ENCODE measurements at regions not wholly inside any gene's neighbourhood (a gene's known extent, or its start where the extent isn't known, plus 50 kb on each side); places are given as distances from the start of the nearest gene placed in this dataset.

DNA sequence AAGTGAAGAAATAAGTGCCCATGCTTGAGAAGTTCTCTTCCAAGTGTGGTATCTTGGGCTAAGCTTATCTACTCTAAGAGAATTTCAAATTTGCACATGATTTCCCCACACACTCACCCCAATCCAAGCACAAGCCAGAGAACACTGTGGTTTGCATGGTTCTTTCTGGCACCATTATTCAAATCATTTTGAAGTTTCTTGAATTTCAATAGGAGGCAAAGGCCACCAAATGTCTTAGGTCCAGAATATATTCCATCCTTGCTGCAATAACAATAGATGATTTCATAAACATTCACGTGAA is 359.7 kb downstream of the IRS2 start:
- no peaks in the 10 kb centered on the region for H3K27me3 ChIP-seq (ENCODE audit: insufficient read depth, low read length)
- no peak overlapping the region for H3K27ac ChIP-seq (ENCODE audit: low read depth, low read length)
- ChIA-PET CTCF (ENCODE audit: partially characterized antibody) (no interaction called here), POLR2A (ENCODE audit: partially characterized antibody) (no interaction called here)
- no peaks in the 10 kb centered on the region for H3K9me3 ChIP-seq (ENCODE audit: control insufficient read depth in 1 of 2, low read length in 2 of 2)
- H3K4me1 ChIP-seq (ENCODE audit: insufficient read depth, low read length) = no peaks in the 10 kb centered on the region
- H3K36me3 Mint-ChIP-seq = no peaks in the 10 kb centered on the region
- no peak overlapping the region for H3K27ac Mint-ChIP-seq
- no peaks in the 10 kb centered on the region for H3K4me1 Mint-ChIP-seq
- intact Hi-C loops (cut with micrococcal nuclease) = loop anchor here (10.0 kb wide), 2 partner anchors 58 to 368 kb away; no protein-coding TSS in a partner anchor
- no peak overlapping the region for H3K4me3 ChIP-seq (ENCODE audit: low read length in 2 of 2)
- H3K27me3 Mint-ChIP-seq = peaks cover 4 to 6% of the 10 kb centered on the region in 2 donors
- no peak for DNase-seq
- no peaks in the 10 kb centered on the region for H3K36me3 ChIP-seq (ENCODE audit: insufficient read depth, low read length)
- H3K4me3 Mint-ChIP-seq = no peak overlapping the region
- H3K9me3 Mint-ChIP-seq = peaks cover 0 to 5% (median 2%) of the 10 kb centered on the region in 8 donors

DNA sequence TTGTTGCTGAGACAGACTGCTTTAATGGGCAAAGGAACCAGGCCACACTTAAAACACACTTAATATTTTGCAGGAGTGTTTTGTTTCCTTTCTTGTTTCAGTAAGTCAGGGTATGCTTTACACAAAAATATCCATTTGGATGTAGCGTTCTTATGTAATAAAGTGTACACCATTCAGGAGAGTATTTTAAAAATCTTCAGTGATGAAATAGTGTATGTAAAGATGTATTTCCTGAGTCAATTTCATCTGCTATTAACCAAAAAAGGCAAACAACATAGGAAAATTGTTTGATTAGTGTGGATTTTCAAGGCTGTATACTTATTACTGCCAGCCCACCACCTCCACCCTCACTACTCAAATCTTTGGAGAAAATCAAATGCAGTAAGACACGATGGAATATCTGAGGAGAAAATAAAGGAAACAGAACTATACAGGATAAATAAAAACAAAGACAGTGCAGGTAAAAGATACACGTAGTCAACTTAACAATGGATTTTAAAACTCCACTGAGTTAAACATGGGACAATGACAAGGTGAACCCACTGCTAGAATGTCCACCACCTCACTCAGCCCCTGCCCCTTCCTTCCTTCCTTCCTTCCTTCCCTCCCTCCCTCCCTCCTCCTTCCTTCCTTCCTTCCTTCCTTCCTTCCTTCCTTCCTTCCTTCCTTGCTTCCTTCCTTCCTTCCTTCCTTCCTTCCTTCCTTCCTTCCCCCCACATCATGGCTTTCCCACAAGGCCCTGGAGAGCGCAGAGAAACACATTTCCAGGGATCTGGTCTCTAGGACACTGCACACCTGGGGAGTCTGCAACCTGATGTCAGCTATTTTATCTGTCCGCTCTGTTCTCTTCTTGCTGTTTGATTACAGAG is 360.3 kb downstream of the IRS2 start:
- no peak overlapping the region for H3K4me3 ChIP-seq (ENCODE audit: low read length in 2 of 2)
- ChIA-PET POLR2A (ENCODE audit: partially characterized antibody) (no interaction called here), CTCF (ENCODE audit: partially characterized antibody) (no interaction called here)
- no peaks in the 10 kb centered on the region for H3K4me1 Mint-ChIP-seq
- H3K27me3 ChIP-seq (ENCODE audit: insufficient read depth, low read length) = no peaks in the 10 kb centered on the region
- peaks cover 0 to 4% (median 0%) of the 10 kb centered on the region in 8 donors for H3K9me3 Mint-ChIP-seq
- H3K27ac ChIP-seq (ENCODE audit: low read depth, low read length) = no peak overlapping the region
- intact Hi-C loops (cut with micrococcal nuclease) = loop anchor here (10.0 kb wide), 2 partner anchors 59 to 369 kb away; no protein-coding TSS in a partner anchor
- H3K4me3 Mint-ChIP-seq = no peak overlapping the region
- H3K36me3 ChIP-seq (ENCODE audit: insufficient read depth, low read length) = no peaks in the 10 kb centered on the region
- no peak overlapping the region for H3K27ac Mint-ChIP-seq
- H3K9me3 ChIP-seq (ENCODE audit: control insufficient read depth in 1 of 2, low read length in 2 of 2) = no peaks in the 10 kb centered on the region
- H3K27me3 Mint-ChIP-seq = peaks cover 4 to 5% of the 10 kb centered on the region in 2 donors
- DNase-seq = no peak
- no peaks in the 10 kb centered on the region for H3K4me1 ChIP-seq (ENCODE audit: insufficient read depth, low read length)
- no peaks in the 10 kb centered on the region for H3K36me3 Mint-ChIP-seq

- H3K27me3 Mint-ChIP-seq = peaks cover 4 to 5% of the 10 kb centered on the region in 2 donors
- Histone ChIP-seq H3K4me3 (ENCODE audit: low read length in 2 of 2) (no peak overlapping the region), H3K27ac (ENCODE audit: low read depth, low read length) (no peak overlapping the region), H3K36me3 (ENCODE audit: insufficient read depth, low read length) (no peaks in the 10 kb centered on the region), H3K27me3 (ENCODE audit: insufficient read depth, low read length) (no peaks in the 10 kb centered on the region), H3K9me3 (ENCODE audit: control insufficient read depth in 1 of 2, low read length in 2 of 2) (no peaks in the 10 kb centered on the region), H3K4me1 (ENCODE audit: insufficient read depth, low read length) (no peaks in the 10 kb centered on the region)
- ChIA-PET POLR2A (ENCODE audit: partially characterized antibody) (no interaction called here), CTCF (ENCODE audit: partially characterized antibody) (no interaction called here)
- no peaks in the 10 kb centered on the region for H3K36me3 Mint-ChIP-seq
- no peak for DNase-seq
- no peaks in the 10 kb centered on the region for H3K4me1 Mint-ChIP-seq
- H3K9me3 Mint-ChIP-seq = peaks cover 0 to 1% (median 0%) of the 10 kb centered on the region in 8 donors
- no peak overlapping the region for H3K27ac Mint-ChIP-seq
- no peak overlapping the region for H3K4me3 Mint-ChIP-seq
- intact Hi-C loops (cut with micrococcal nuclease) = loop anchor here (10.0 kb wide), 2 partner anchors 63 to 373 kb away; no protein-coding TSS in a partner anchor
Measured at GRCh38 chr13:109422161-109422560, 364.2 kb downstream of the IRS2 start.

DNA sequence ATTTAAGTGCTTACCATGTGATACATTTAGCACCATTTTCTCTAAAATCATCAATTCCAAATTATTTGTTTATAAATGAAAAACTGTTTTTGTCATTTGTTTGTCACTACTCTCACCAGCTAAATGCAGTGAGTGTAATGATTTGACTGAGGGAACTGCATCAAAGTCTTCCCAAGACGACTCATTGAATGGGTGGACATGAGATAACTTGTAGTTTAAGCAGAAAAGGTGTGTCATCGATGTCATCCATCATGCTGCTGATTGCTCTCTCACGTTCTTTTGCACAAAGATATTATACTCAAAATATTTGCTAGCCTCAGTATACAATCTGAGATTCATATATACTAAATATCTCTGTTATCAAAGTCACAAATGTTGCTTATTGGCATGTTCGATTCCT is 366.5 kb downstream of the IRS2 start:
- CTCF ChIA-PET (ENCODE audit: partially characterized antibody) = no interaction called here
- Mint-ChIP-seq H3K4me3 (no peak overlapping the region), H3K27ac (no peak overlapping the region), H3K9me3 (peaks cover 0 to 1% (median 0%) of the 10 kb centered on the region in 8 donors), H3K27me3 (peaks cover 5 to 7% of the 10 kb centered on the region in 2 donors), H3K36me3 (no peaks in the 10 kb centered on the region), H3K4me1 (no peaks in the 10 kb centered on the region)
- intact Hi-C loops (cut with micrococcal nuclease) = loop anchor here (10.0 kb wide), 2 partner anchors 65 to 375 kb away; no protein-coding TSS in a partner anchor
- Histone ChIP-seq H3K27ac (ENCODE audit: low read depth, low read length) (no peak overlapping the region), H3K27me3 (ENCODE audit: insufficient read depth, low read length) (no peaks in the 10 kb centered on the region), H3K36me3 (ENCODE audit: insufficient read depth, low read length) (no peaks in the 10 kb centered on the region), H3K4me3 (ENCODE audit: low read length in 2 of 2) (no peak overlapping the region), H3K4me1 (ENCODE audit: insufficient read depth, low read length) (no peaks in the 10 kb centered on the region), H3K9me3 (ENCODE audit: control insufficient read depth in 1 of 2, low read length in 2 of 2) (no peaks in the 10 kb centered on the region)
- POLR2A ChIA-PET (ENCODE audit: partially characterized antibody) = no interaction called here
- DNase-seq = no peak

GRCh38 chr13:109418111-109418510 is 368.3 kb downstream of the IRS2 start:
- no peak for DNase-seq
- ChIA-PET POLR2A (ENCODE audit: partially characterized antibody) (no interaction called here), CTCF (ENCODE audit: partially characterized antibody) (no interaction called here)
- intact Hi-C loops (cut with micrococcal nuclease) = no loop called here
- Histone ChIP-seq H3K4me3 (ENCODE audit: low read length in 2 of 2) (no peak overlapping the region), H3K27me3 (ENCODE audit: insufficient read depth, low read length) (no peaks in the 10 kb centered on the region), H3K9me3 (ENCODE audit: control insufficient read depth in 1 of 2, low read length in 2 of 2) (no peaks in the 10 kb centered on the region), H3K36me3 (ENCODE audit: insufficient read depth, low read length) (no peaks in the 10 kb centered on the region), H3K27ac (ENCODE audit: low read depth, low read length) (no peak overlapping the region), H3K4me1 (ENCODE audit: insufficient read depth, low read length) (no peaks in the 10 kb centered on the region)
- Mint-ChIP-seq H3K4me1 (no peaks in the 10 kb centered on the region), H3K4me3 (no peak overlapping the region), H3K27ac (no peak overlapping the region), H3K36me3 (no peaks in the 10 kb centered on the region), H3K27me3 (peaks cover 5 to 6% of the 10 kb centered on the region in 2 donors), H3K9me3 (peaks cover 0 to 1% (median 0%) of the 10 kb centered on the region in 8 donors)

DNA sequence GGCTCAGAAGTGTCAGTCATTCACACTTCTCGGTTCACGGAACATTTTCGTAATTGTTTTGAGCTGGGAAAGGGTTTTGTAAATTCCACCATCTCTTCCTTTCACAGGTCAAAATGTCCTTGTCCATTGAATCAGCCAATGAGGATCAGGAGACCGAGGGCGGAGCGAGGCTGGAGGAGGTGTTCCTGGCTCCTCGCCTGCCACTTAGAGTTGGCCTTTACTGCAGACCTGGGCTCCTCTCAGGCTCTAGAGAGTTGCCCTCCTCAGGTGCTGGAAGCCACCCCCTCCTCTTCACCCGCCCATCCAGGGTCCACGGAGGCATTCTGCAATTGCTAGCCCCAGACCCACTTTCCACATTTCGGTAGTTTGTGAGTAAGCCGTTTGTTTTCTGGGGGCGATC is 370.4 kb downstream of the IRS2 start:
- DNase-seq = no peak
- Mint-ChIP-seq H3K9me3 (no peaks in the 10 kb centered on the region), H3K4me3 (no peak overlapping the region), H3K27ac (no peak overlapping the region), H3K4me1 (no peaks in the 10 kb centered on the region), H3K36me3 (no peaks in the 10 kb centered on the region), H3K27me3 (peaks cover 0 to 3% of the 10 kb centered on the region in 2 donors)
- Histone ChIP-seq H3K4me1 (ENCODE audit: insufficient read depth, low read length) (no peaks in the 10 kb centered on the region), H3K27ac (ENCODE audit: low read depth, low read length) (no peak overlapping the region), H3K27me3 (ENCODE audit: insufficient read depth, low read length) (no peaks in the 10 kb centered on the region), H3K9me3 (ENCODE audit: control insufficient read depth in 1 of 2, low read length in 2 of 2) (no peaks in the 10 kb centered on the region), H3K36me3 (ENCODE audit: insufficient read depth, low read length) (no peaks in the 10 kb centered on the region), H3K4me3 (ENCODE audit: low read length in 2 of 2) (no peak overlapping the region)
- intact Hi-C loops (cut with micrococcal nuclease) = no loop called here
- CTCF ChIA-PET (ENCODE audit: partially characterized antibody) = no interaction called here
- POLR2A ChIA-PET (ENCODE audit: partially characterized antibody) = no interaction called here

DNA sequence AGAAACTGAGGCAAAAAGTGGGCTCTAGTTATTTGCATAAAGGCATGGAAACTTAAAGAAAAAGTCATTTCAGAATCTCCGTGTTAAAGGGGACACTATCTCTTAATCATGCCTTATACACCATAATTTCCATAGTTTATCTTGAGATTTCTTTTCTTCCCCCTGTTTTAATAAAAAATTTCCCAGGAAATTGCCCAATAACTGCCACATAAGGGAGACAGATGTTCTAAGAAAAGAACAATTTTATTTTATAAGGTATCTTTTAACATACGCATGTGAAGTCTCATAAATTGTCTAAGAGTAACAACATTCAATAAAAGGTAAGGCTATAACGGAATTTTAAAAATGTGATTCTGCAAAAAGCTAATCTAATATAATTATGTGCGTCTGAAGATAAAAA is 371.3 kb downstream of the IRS2 start:
- H3K27me3 Mint-ChIP-seq = peaks cover 0 to 5% of the 10 kb centered on the region in 2 donors
- POLR2A ChIA-PET (ENCODE audit: partially characterized antibody) = no interaction called here
- no peak for DNase-seq
- H3K36me3 ChIP-seq (ENCODE audit: insufficient read depth, low read length) = no peaks in the 10 kb centered on the region
- no peaks in the 10 kb centered on the region for H3K4me1 Mint-ChIP-seq
- H3K9me3 ChIP-seq (ENCODE audit: control insufficient read depth in 1 of 2, low read length in 2 of 2) = no peaks in the 10 kb centered on the region
- H3K27me3 ChIP-seq (ENCODE audit: insufficient read depth, low read length) = no peaks in the 10 kb centered on the region
- H3K4me3 ChIP-seq (ENCODE audit: low read length in 2 of 2) = no peak overlapping the region
- intact Hi-C loops (cut with micrococcal nuclease) = no loop called here
- no peak overlapping the region for H3K27ac ChIP-seq (ENCODE audit: low read depth, low read length)
- CTCF ChIA-PET (ENCODE audit: partially characterized antibody) = no interaction called here
- H3K9me3 Mint-ChIP-seq = no peaks in the 10 kb centered on the region
- H3K4me3 Mint-ChIP-seq = no peak overlapping the region
- no peak overlapping the region for H3K27ac Mint-ChIP-seq
- H3K4me1 ChIP-seq (ENCODE audit: insufficient read depth, low read length) = no peaks in the 10 kb centered on the region
- no peaks in the 10 kb centered on the region for H3K36me3 Mint-ChIP-seq

All from CD4-positive, alpha-beta memory T cell (primary cell).